EL (cell line): ENCODE measurements at regions not wholly inside any gene's neighbourhood (a gene's known extent, or its start where the extent isn't known, plus 50 kb on each side); places are given as distances from the start of the nearest gene placed in this dataset.
A peak's percentile ranks its signal among the peaks of the same experiment; 100 is the strongest.

Experiments
- DNase-seq: peaks from one replicate; pipeline ENCODE4 v3.0.0-alpha.2; 2016

GRCh38 chr13:73740666-73741065 lies 393.5 kb downstream of the KLF12 start:
- no peak for DNase-seq

- no peak for DNase-seq
Observed at GRCh38 chr13:73739394-73739793, 394.8 kb downstream of the KLF12 start.

GRCh38 chr13:73738626-73739025 lies 395.6 kb downstream of the KLF12 start:
- no peak for DNase-seq

GRCh38 chr13:73737214-73737613 lies 397.0 kb downstream of the KLF12 start:
- DNase-seq = no peak

GRCh38 chr13:73733706-73734105 lies 400.5 kb downstream of the KLF12 start:
- no peak for DNase-seq

- no peak for DNase-seq
Observed at GRCh38 chr13:73732350-73732749, 401.9 kb downstream of the KLF12 start.

- DNase-seq = no peak
Observed at GRCh38 chr13:73731564-73731963, 402.6 kb downstream of the KLF12 start.

GRCh38 chr13:73730014-73730413 lies 404.2 kb downstream of the KLF12 start:
- no peak for DNase-seq

- DNase-seq = no peak
Observed at GRCh38 chr13:73729046-73729445, 405.2 kb downstream of the KLF12 start.

GRCh38 chr13:73722120-73722519 lies 412.1 kb downstream of the KLF12 start:
- DNase-seq = peak; percentile 61

GRCh38 chr13:73721571-73721970 lies 412.6 kb downstream of the KLF12 start:
- DNase-seq = no peak

GRCh38 chr13:73720216-73720840 lies 413.9 kb downstream of the KLF12 start:
- DNase-seq = no peak

- no peak for DNase-seq
Observed at GRCh38 chr13:73718246-73718645, 416.0 kb downstream of the KLF12 start.

GRCh38 chr13:73717632-73718031 lies 416.6 kb downstream of the KLF12 start:
- peak; percentile 30 for DNase-seq

- DNase-seq = no peak
Observed at GRCh38 chr13:73715911-73716510, 418.2 kb downstream of the KLF12 start.

- no peak for DNase-seq
Observed at GRCh38 chr13:73715114-73715910, 418.9 kb downstream of the KLF12 start.

GRCh38 chr13:73714522-73714921 lies 419.7 kb downstream of the KLF12 start:
- no peak for DNase-seq

- DNase-seq = peak; percentile 59
Observed at GRCh38 chr13:73708393-73708985, 425.7 kb downstream of the KLF12 start.

GRCh38 chr13:73704587-73704986 lies 429.6 kb downstream of the KLF12 start:
- DNase-seq = no peak

- no peak for DNase-seq
Observed at GRCh38 chr13:73703606-73704005, 430.6 kb downstream of the KLF12 start.

- no peak for DNase-seq
Observed at GRCh38 chr13:73702419-73703071, 431.7 kb downstream of the KLF12 start.

- no peak for DNase-seq
Observed at GRCh38 chr13:73701160-73701559, 433.0 kb downstream of the KLF12 start.

- DNase-seq = peak; percentile 40
Observed at GRCh38 chr13:73698859-73699258, 435.3 kb downstream of the KLF12 start.
